Keratinocyte (primary cell): ENCODE measurements at regions not wholly inside any gene's neighbourhood (a gene's known extent, or its start where the extent isn't known, plus 50 kb on each side); places are given as distances from the start of the nearest gene placed in this dataset.

Experiments used
- DNase-seq: peaks from one replicate; pipeline ENCODE4 v3.0.0-alpha.2; 2011; ENCODE audit warnings: low read depth, missing footprints, low spot score
- FAIRE-seq: peaks from 2 replicates; lab custom pipeline; 2011; peaks lifted over from hg19 to GRCh38; lab: Jason Lieb, UNC
- H2AFZ ChIP-seq: 2 replicates; pipeline ENCODE4 v1.6.0; 2012; ENCODE audit warnings: low read length, control low read depth, inconsistent platforms; ENCODE audit not compliant: control insufficient read depth
- H3K27ac ChIP-seq: 2 replicates; pipeline ENCODE4 v1.5.1; 2011; ENCODE audit warnings: low read length; ENCODE audit not compliant: control insufficient read depth, insufficient read depth
- H3K27me3 ChIP-seq: 3 replicates; pipeline ENCODE4 v1.6.0; 2011; ENCODE audit warnings: low read length; ENCODE audit not compliant: control insufficient read depth, insufficient read depth; ENCODE audit errors: extremely low read depth
- H3K36me3 ChIP-seq, 2 experiments: 2 replicates in 1 of 2; 3 replicates in 1 of 2; pipeline ENCODE4 v1.5.1; 2011; ENCODE audit warnings: low read length in 2 of 2, mild to moderate bottlenecking in 1 of 2; ENCODE audit not compliant: control insufficient read depth in 2 of 2, insufficient read depth in 2 of 2; ENCODE audit errors: extremely low read depth in 1 of 2
- H3K4me1 ChIP-seq: 3 replicates; pipeline ENCODE4 v1.5.1; 2011; ENCODE audit warnings: low read length; ENCODE audit not compliant: control insufficient read depth, insufficient read depth; ENCODE audit errors: extremely low read depth
- H3K4me2 ChIP-seq: 3 replicates; pipeline ENCODE4 v1.6.0; 2011; ENCODE audit warnings: low read depth, low read length; ENCODE audit not compliant: control insufficient read depth, insufficient read depth; ENCODE audit errors: extremely low read depth
- H3K4me3 ChIP-seq, 3 experiments: fragments of 200-600 bp in 1 of 3; sonication (generic) in 1 of 3; 2 replicates in 2 of 3; 3 replicates in 1 of 3; pipeline ENCODE4 v1.5.1; 2011 to 2016; ENCODE audit warnings: low read length in 3 of 3, mild to moderate bottlenecking in 3 of 3, control low read depth in 2 of 3, inconsistent platforms in 1 of 3, low read depth in 1 of 3, mixed read lengths in 1 of 3, mixed run types in 1 of 3, moderate library complexity in 1 of 3; ENCODE audit not compliant: control insufficient read depth in 2 of 3, insufficient read depth in 2 of 3; ENCODE audit errors: extremely low read depth in 1 of 3
- H3K79me2 ChIP-seq: 2 replicates; pipeline ENCODE4 v1.6.0; 2012; ENCODE audit warnings: low read length; ENCODE audit not compliant: control insufficient read depth, insufficient read depth
- H3K9ac ChIP-seq: 3 replicates; pipeline ENCODE4 v1.6.0; 2011; ENCODE audit warnings: low read length; ENCODE audit not compliant: control insufficient read depth, insufficient read depth; ENCODE audit errors: extremely low read depth
- H3K9me1 ChIP-seq: 3 replicates; pipeline ENCODE4 v1.6.0; 2011; ENCODE audit warnings: low read length; ENCODE audit not compliant: control insufficient read depth, insufficient read depth; ENCODE audit errors: extremely low read depth
- H3K9me3 ChIP-seq: 2 replicates; pipeline ENCODE4 v1.5.1; 2012; ENCODE audit warnings: low read depth, low read length; ENCODE audit not compliant: control insufficient read depth
- H4K20me1 ChIP-seq: 3 replicates; pipeline ENCODE4 v1.6.0; 2011; ENCODE audit warnings: low read length; ENCODE audit not compliant: control insufficient read depth, insufficient read depth; ENCODE audit errors: extremely low read depth
- CTCF ChIP-seq, 3 experiments: IDR thresholded peaks in 1 of 3; conservative IDR thresholded peaks in 1 of 3; optimal IDR thresholded peaks in 1 of 3; 2 replicates in 2 of 3; 3 replicates in 1 of 3; pipeline versions ENCODE3 to v1.5.1; 2011; ENCODE audit warnings: low read length in 3 of 3, mild to moderate bottlenecking in 3 of 3, moderate library complexity in 2 of 3, control low read depth in 1 of 3, inconsistent platforms in 1 of 3; ENCODE audit not compliant: insufficient read depth in 2 of 3; ENCODE audit errors: extremely low read depth in 1 of 3
- EZH2 ChIP-seq: IDR thresholded peaks from one replicate; pipeline ENCODE4 v1.6.1; 2012; ENCODE audit warnings: inconsistent platforms, mild to moderate bottlenecking, low read length, moderate library complexity
- dilution Hi-C: fragments of 300-500 bp; cut with MboI; formaldehyde crosslinking; loops from one replicate; pipeline ENCODE4 v1.7.0; 2020; ENCODE audit warnings: low sequenced_read_pairs; ENCODE audit not compliant: extremely low pct_ligation_motif_present

DNA sequence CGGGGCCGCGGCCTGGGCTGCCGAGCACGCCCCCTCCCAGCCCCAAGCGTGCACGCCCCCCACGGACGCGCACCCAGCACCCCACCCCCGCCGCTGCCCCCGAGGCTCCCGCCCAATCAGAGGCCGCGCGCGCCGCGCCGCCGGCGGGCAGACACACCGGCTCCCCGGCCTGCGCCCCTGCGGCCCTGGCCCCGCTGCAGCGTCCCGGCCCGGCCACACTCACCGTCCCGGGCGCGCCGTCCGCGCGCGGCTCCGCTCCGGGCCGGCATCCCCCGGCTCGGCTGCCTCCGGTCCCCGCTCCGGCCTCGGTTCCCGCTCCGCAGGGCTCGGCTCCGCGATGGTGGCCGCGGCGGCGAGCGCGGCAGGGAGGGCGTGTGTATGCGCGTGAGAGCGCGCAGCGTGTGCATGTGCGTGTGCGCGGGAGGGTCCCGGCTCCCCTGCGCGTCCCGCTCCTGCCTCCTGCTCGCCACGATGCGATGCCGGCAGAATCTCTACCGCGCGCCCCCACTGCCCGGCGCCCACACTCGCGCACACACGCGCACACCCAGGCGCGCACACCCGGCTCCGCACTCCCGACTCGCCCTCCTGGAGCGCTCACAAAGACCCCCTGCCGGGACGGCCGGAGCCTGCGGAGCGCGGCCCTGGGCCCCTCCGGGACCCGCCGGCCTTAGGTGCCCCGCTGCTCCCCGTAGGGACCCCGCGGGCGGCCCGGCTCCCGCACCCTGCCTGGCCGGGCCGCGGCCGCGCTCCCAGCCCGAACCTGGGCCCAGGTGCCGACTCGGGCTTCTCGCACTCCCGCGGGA, 186.5 kb upstream of the LINGO1 start:
- Histone ChIP-seq H3K27ac (no peak overlapping the region), H3K9me1 (no peaks in the 10 kb centered on the region), H4K20me1 (peaks cover 5% of the 10 kb centered on the region), H3K4me2 (peak overlapping the region; percentile 37), H3K79me2 (no peaks in the 10 kb centered on the region), H3K4me1 (no peaks in the 10 kb centered on the region), H3K27me3 (peaks cover 60% of the 10 kb centered on the region), H3K36me3 (no peaks in the 10 kb centered on the region), H2AFZ (no peak overlapping the region), H3K9ac (no peak overlapping the region), H3K4me3 (no peak overlapping the region), H3K9me3 (no peaks in the 10 kb centered on the region)
- DNase-seq (no peak), FAIRE-seq (no peak)
- no peak for TF ChIP-seq CTCF (optimal IDR thresholded peaks at IDR 0.05 in 1 of 3, IDR thresholded peaks at IDR 0.05 in 1 of 3, conservative IDR thresholded peaks at IDR 0.05 in 1 of 3; ENCODE audit: extremely low read depth in 1 of 3, insufficient read depth in 2 of 3, low read length in 3 of 3)
- TF ChIP-seq EZH2: peak; percentile 92
- dilution Hi-C loops: no loop called here

DNA sequence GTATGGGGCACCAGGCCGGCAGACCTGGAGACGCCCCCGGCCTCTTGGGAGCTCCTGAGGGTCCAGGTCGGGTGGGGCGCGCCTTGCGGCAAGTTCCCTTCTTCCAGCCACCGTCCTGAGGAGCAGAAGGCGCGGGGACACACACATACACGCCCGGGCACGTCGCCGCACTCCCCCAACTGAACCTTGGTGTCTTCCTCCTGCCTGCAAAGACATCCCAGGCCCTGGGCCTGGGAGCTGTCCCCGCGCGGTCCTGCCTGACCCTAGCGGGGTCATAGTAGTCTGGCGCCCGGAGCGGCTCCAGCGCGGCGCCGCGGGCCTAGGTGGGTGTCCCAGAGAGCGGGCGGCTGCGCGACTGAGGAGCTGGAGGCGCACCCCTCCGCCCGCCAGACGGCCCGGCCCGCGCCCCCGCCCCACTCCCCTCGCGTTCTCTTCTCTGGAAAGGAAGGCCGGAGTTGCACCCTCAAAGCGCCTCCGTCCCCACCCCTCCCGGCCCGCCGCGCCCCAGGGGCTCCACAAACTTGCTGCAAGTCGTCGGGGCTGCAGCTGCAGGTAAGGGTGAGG, 185.9 kb upstream of the LINGO1 start:
- no peak overlapping the region for H3K27ac ChIP-seq
- peaks cover 5% of the 10 kb centered on the region for H4K20me1 ChIP-seq
- dilution Hi-C loops: no loop called here
- FAIRE-seq (no peak), DNase-seq (no peak)
- H3K79me2 ChIP-seq: no peaks in the 10 kb centered on the region
- no peaks in the 10 kb centered on the region for H3K4me1 ChIP-seq
- no peak overlapping the region for H3K4me3 ChIP-seq
- no peak overlapping the region for H3K9ac ChIP-seq
- peaks cover 58% of the 10 kb centered on the region for H3K27me3 ChIP-seq
- no peaks in the 10 kb centered on the region for H3K9me1 ChIP-seq
- no peak overlapping the region for H2AFZ ChIP-seq
- TF ChIP-seq EZH2: peak; percentile 89
- TF ChIP-seq CTCF (optimal IDR thresholded peaks at IDR 0.05 in 1 of 3, IDR thresholded peaks at IDR 0.05 in 1 of 3, conservative IDR thresholded peaks at IDR 0.05 in 1 of 3; ENCODE audit: extremely low read depth in 1 of 3, insufficient read depth in 2 of 3, low read length in 3 of 3): no peak
- H3K9me3 ChIP-seq: no peaks in the 10 kb centered on the region
- no peak overlapping the region for H3K4me2 ChIP-seq
- H3K36me3 ChIP-seq: no peaks in the 10 kb centered on the region
